PC-9 (cell line): ENCODE measurements at regions not wholly inside any gene's neighbourhood (a gene's known extent, or its start where the extent isn't known, plus 50 kb on each side); places are given as distances from the start of the nearest gene placed in this dataset.

Experiments
- EZH2 ChIP-seq: fragments of 200-600 bp; sonication (generic); IDR thresholded peaks from 2 replicates; pipeline ENCODE4 v1.8.0; 2017; ENCODE audit warnings: antibody characterized with exemption, low read depth
- TF ChIP-seq, protein P1 (sequence below): fragments of 200-600 bp; sonication (generic); conservative IDR thresholded peaks from 2 replicates; pipeline ENCODE4 v1.6.1; 2017; ENCODE audit warnings: mixed run types, antibody characterized with exemption, mild to moderate bottlenecking, moderate library complexity

DNA sequence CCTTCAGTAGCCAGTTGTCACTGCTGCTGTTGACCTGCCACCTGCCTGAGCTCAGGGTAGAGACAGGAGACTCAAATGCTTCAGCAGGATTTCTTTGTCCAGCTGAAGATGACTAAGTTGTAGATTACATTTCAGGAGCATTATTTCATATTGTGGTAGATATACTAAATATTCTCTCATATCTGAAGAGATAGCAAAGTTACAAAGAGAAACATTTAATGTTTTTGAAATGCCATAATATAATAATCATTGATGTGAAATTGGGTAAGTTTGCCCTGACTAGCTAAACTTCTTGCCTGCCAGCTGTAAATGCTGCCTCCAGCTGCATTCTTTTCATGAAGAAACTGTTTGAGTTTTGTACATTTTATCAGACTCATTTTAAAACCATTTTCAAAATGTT, 247.6 kb upstream of the CNKSR2 start:
- TF ChIP-seq, protein P1, sequence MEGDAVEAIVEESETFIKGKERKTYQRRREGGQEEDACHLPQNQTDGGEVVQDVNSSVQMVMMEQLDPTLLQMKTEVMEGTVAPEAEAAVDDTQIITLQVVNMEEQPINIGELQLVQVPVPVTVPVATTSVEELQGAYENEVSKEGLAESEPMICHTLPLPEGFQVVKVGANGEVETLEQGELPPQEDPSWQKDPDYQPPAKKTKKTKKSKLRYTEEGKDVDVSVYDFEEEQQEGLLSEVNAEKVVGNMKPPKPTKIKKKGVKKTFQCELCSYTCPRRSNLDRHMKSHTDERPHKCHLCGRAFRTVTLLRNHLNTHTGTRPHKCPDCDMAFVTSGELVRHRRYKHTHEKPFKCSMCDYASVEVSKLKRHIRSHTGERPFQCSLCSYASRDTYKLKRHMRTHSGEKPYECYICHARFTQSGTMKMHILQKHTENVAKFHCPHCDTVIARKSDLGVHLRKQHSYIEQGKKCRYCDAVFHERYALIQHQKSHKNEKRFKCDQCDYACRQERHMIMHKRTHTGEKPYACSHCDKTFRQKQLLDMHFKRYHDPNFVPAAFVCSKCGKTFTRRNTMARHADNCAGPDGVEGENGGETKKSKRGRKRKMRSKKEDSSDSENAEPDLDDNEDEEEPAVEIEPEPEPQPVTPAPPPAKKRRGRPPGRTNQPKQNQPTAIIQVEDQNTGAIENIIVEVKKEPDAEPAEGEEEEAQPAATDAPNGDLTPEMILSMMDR, result no peak
- no peak for TF ChIP-seq EZH2
